ENCODE measurements at regions not wholly inside any gene's neighbourhood (a gene's known extent, or its start where the extent isn't known, plus 50 kb on each side); places are given as distances from the start of the nearest gene placed in this dataset.

- Histone ChIP-seq H3K27ac (no peak overlapping the region), H2AFZ (ENCODE audit: low read depth) (no peak overlapping the region)
- TF ChIP-seq CTCF (conservative IDR thresholded peaks at IDR 0.05; ENCODE audit: low read depth, low read length), result no peak
Measured at GRCh38 chr13:59472134-59472533, 691.6 kb downstream of the DIAPH3 start.

DNA sequence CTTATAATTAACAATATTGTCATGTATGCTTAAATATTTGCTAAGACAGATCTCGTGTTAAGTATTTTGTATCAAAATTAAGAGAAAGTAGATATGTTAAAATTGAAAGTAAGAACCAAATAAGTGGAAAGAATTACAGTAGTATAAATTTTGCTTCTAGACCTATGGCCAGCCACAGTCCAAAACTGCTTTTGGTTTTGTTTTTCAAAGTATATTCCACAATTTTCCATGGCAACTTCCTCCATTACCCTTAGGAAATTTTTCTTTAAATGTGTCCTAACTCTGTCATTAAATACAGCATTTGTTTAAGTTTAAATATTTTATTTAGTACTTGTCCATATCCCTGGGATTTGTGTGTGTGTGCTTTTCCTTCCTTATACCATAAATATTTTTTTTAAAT, 689.0 kb downstream of the DIAPH3 start:
- no peaks in the 10 kb centered on the region for H3K4me1 ChIP-seq (ENCODE audit: low read depth, poor library complexity, severe bottlenecking)
- no peaks in the 10 kb centered on the region for H3K27me3 ChIP-seq (ENCODE audit: insufficient read depth, low read depth)
- H3K27ac ChIP-seq, result no peak overlapping the region
- no peaks in the 10 kb centered on the region for H3K36me3 ChIP-seq (ENCODE audit: insufficient read depth)
- no peaks in the 10 kb centered on the region for H3K79me2 ChIP-seq (ENCODE audit: insufficient read depth, low read depth)
- no peak overlapping the region for H2AFZ ChIP-seq (ENCODE audit: low read depth)
- no peaks in the 10 kb centered on the region for H4K20me1 ChIP-seq (ENCODE audit: insufficient read depth)
- no peak overlapping the region for H3K9ac ChIP-seq
- no peak overlapping the region for H3K4me2 ChIP-seq
- no peak for TF ChIP-seq CTCF (conservative IDR thresholded peaks at IDR 0.05; ENCODE audit: low read depth, low read length)
- no peak overlapping the region for H3K4me3 ChIP-seq (IDR thresholded peaks at IDR 0.05; ENCODE audit: insufficient read depth, low read depth, low read length)

More at GRCh38 chr13:59472134-59472533, 691.6 kb downstream of the DIAPH3 start:
- H3K4me2 ChIP-seq, result no peak overlapping the region
- H4K20me1 ChIP-seq (ENCODE audit: insufficient read depth), result no peaks in the 10 kb centered on the region
- H3K79me2 ChIP-seq (ENCODE audit: insufficient read depth, low read depth), result no peaks in the 10 kb centered on the region
- H3K9ac ChIP-seq, result no peak overlapping the region
- H3K4me1 ChIP-seq (ENCODE audit: low read depth, poor library complexity, severe bottlenecking), result no peaks in the 10 kb centered on the region
- H3K36me3 ChIP-seq (ENCODE audit: insufficient read depth), result no peaks in the 10 kb centered on the region
- no peak overlapping the region for H3K4me3 ChIP-seq (IDR thresholded peaks at IDR 0.05; ENCODE audit: insufficient read depth, low read depth, low read length)
- no peaks in the 10 kb centered on the region for H3K27me3 ChIP-seq (ENCODE audit: insufficient read depth, low read depth)

DNA sequence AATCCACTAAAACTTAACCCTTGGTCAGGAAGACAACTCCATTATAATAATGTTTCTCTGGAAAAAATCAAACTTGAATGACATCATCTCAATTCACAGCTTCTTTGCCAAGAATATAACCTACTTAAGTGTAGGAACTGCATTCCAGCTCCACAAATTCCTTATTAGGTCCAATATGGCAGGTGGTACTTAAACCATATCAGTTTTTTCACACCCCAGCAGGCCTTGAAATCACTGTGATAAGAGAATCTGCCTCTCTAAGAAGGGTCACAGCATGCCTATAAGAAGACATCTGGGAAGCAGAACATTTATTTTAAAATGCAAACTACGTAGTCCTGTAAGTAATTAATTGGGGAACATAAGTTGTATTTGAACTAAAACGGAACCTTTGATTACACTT, 687.8 kb downstream of the DIAPH3 start:
- Histone ChIP-seq H4K20me1 (ENCODE audit: insufficient read depth) (no peaks in the 10 kb centered on the region), H3K79me2 (ENCODE audit: insufficient read depth, low read depth) (no peaks in the 10 kb centered on the region), H3K4me3 (IDR thresholded peaks at IDR 0.05; ENCODE audit: insufficient read depth, low read depth, low read length) (no peak overlapping the region), H3K4me2 (no peak overlapping the region), H2AFZ (ENCODE audit: low read depth) (no peak overlapping the region), H3K27ac (no peak overlapping the region), H3K9ac (no peak overlapping the region), H3K36me3 (ENCODE audit: insufficient read depth) (no peaks in the 10 kb centered on the region), H3K27me3 (ENCODE audit: insufficient read depth, low read depth) (no peaks in the 10 kb centered on the region), H3K4me1 (ENCODE audit: low read depth, poor library complexity, severe bottlenecking) (no peaks in the 10 kb centered on the region)
- no peak for TF ChIP-seq CTCF (conservative IDR thresholded peaks at IDR 0.05; ENCODE audit: low read depth, low read length)

DNA sequence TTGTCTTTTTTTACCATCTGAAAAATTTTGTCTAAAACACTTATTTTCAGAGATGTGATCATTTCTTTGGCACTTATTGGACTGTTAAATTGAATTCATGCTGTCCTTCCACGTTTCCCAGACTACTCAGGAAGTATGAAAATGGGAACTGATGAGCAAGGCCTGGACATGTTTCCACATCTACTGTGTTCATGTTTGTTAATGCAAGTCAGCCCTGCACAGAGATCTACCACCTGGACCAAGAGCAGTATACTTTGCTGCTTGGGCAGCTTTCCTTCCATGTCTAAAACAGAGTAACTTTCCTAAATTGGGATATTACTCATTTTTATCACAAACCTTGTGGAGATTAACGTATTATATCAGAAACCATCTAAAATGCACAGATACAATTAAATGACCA, 687.4 kb downstream of the DIAPH3 start:
- H3K4me3 ChIP-seq (IDR thresholded peaks at IDR 0.05; ENCODE audit: insufficient read depth, low read depth, low read length), result no peak overlapping the region
- no peaks in the 10 kb centered on the region for H3K4me1 ChIP-seq (ENCODE audit: low read depth, poor library complexity, severe bottlenecking)
- no peaks in the 10 kb centered on the region for H3K79me2 ChIP-seq (ENCODE audit: insufficient read depth, low read depth)
- H2AFZ ChIP-seq (ENCODE audit: low read depth), result no peak overlapping the region
- H3K36me3 ChIP-seq (ENCODE audit: insufficient read depth), result no peaks in the 10 kb centered on the region
- TF ChIP-seq CTCF (conservative IDR thresholded peaks at IDR 0.05; ENCODE audit: low read depth, low read length), result no peak
- H3K4me2 ChIP-seq, result no peak overlapping the region
- no peak overlapping the region for H3K27ac ChIP-seq
- H3K9ac ChIP-seq, result no peak overlapping the region
- H3K27me3 ChIP-seq (ENCODE audit: insufficient read depth, low read depth), result no peaks in the 10 kb centered on the region
- H4K20me1 ChIP-seq (ENCODE audit: insufficient read depth), result no peaks in the 10 kb centered on the region
